Stimulated activated CD8-positive, alpha-beta memory T cell treated with anti-CD3 and anti-CD28 coated beads, Interleukin-4, amount 100 ng/mL, for 48 hours (primary cell): ENCODE measurements at regions not wholly inside any gene's neighbourhood (a gene's known extent, or its start where the extent isn't known, plus 50 kb on each side); places are given as distances from the start of the nearest gene placed in this dataset.

ENCODE experiments used
- DNase-seq: peaks from one replicate; pipeline ENCODE4 v3.0.0-alpha.2; 2020

GRCh38 chr11:45723397-45723796 is 58.0 kb upstream of the CHST1 start:
- no peak for DNase-seq

DNA sequence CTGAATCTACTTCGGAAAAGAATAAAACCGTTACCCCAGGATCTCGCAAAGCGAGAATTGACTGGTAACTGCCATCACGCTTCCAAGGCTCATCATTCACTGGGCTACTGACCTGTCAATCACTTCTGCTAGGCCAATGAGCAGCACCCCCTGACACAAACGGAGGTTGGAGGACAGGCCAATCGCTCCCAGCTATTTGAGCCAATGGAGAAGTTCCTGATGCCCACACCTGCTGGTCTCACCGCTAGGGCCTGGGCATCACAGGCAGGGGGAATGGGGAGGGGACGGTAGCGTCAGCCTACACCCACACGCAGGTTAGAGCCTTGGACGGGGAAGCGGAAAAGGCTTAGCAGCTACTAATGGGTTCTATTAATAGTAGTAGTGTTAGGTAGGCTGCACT is 56.7 kb upstream of the CHST1 start:
- no peak for DNase-seq

- DNase-seq, result no peak
Measured at GRCh38 chr11:45717526-45717925, 52.1 kb upstream of the CHST1 start.

GRCh38 chr11:45715418-45715817 is 50.0 kb upstream of the CHST1 start:
- DNase-seq, result no peak
